ENCODE measurements at regions not wholly inside any gene's neighbourhood (a gene's known extent, or its start where the extent isn't known, plus 50 kb on each side); places are given as distances from the start of the nearest gene placed in this dataset.
"Not testable (repeated sequence)": the region's sequence is repeated elsewhere in the genome, so short reads cannot be mapped to it uniquely, and the experiment has no call there.

DNA sequence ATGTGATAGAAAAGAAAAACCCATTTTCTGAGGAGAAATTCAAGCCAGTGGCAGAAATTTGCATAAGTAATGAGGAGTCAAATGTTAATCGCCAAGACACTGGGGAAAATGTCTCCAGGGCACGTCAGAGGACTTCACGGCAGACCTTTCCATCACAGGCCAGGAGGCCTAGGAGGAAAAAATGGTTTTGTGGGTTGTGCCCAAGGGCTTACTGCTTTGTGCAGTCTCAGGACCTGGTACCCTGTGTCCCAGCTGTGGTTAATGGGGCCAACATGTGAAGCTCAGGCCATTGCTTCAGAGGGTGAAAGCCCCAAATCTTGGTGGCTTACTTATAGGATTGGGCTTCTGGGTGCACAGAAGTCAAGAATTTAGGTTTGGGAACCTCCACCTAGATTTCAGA, 54.8 kb upstream of the ADAMTS2 start:
- no peak for DNase-seq (ENCODE audit: unreplicated experiment)
- Mint-ChIP-seq H3K27me3 (ENCODE audit: insufficient read depth, unreplicated experiment) (no peaks in the 10 kb centered on the region), H3K27ac (ENCODE audit: low read depth, unreplicated experiment) (no peak overlapping the region), H3K9me3 (ENCODE audit: unreplicated experiment) (peaks cover 26% of the 10 kb centered on the region), H3K4me3 (ENCODE audit: unreplicated experiment) (no peak overlapping the region), H3K36me3 (ENCODE audit: insufficient read depth, unreplicated experiment) (no peaks in the 10 kb centered on the region), H3K4me1 (ENCODE audit: insufficient read depth, unreplicated experiment) (no peaks in the 10 kb centered on the region)
- CTCF ChIA-PET, result interaction anchor here (0.6 kb wide), 1 partner anchor 222 kb away, joined by 3 read pairs; no protein-coding TSS in a partner anchor
- TF ChIP-seq, protein P1, sequence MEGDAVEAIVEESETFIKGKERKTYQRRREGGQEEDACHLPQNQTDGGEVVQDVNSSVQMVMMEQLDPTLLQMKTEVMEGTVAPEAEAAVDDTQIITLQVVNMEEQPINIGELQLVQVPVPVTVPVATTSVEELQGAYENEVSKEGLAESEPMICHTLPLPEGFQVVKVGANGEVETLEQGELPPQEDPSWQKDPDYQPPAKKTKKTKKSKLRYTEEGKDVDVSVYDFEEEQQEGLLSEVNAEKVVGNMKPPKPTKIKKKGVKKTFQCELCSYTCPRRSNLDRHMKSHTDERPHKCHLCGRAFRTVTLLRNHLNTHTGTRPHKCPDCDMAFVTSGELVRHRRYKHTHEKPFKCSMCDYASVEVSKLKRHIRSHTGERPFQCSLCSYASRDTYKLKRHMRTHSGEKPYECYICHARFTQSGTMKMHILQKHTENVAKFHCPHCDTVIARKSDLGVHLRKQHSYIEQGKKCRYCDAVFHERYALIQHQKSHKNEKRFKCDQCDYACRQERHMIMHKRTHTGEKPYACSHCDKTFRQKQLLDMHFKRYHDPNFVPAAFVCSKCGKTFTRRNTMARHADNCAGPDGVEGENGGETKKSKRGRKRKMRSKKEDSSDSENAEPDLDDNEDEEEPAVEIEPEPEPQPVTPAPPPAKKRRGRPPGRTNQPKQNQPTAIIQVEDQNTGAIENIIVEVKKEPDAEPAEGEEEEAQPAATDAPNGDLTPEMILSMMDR (IDR thresholded peaks at IDR 0.05; ENCODE audit: unreplicated experiment), result no peak
- intact Hi-C loops (cut with micrococcal nuclease), result loop anchor here (10.0 kb wide), 2 partner anchors 125 to 315 kb away; no protein-coding TSS in a partner anchor
- POLR2A ChIA-PET, result no interaction called here
- BruUV-seq (replicated peaks), result no TSS peak

DNA sequence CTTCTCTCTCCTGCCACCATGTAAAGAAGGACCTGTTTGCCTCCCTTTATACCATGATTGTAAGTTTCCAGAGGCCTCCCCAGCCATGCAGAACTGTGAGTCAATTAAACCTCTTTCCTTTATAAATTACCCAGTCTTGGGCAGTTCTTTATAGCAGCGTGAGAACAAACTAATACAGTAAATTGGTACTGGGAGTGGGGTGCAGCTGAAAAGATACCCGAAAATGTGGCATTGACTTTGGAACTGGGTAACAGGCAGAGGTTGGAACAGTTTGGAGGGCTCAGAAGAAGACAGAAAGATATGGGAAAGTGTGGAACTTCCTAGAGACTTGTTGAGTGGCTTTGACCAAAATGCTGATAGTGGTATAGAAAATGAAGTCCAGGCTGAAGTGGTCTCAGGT, 54.1 kb upstream of the ADAMTS2 start:
- H3K36me3 Mint-ChIP-seq (ENCODE audit: insufficient read depth, unreplicated experiment); POLR2A ChIA-PET; intact Hi-C loops (cut with micrococcal nuclease); BruUV-seq (replicated peaks); H3K4me1 Mint-ChIP-seq (ENCODE audit: insufficient read depth, unreplicated experiment); H3K4me3 Mint-ChIP-seq (ENCODE audit: unreplicated experiment); CTCF ChIA-PET; H3K27ac Mint-ChIP-seq (ENCODE audit: low read depth, unreplicated experiment); H3K27me3 Mint-ChIP-seq (ENCODE audit: insufficient read depth, unreplicated experiment); DNase-seq (ENCODE audit: unreplicated experiment): not testable (repeated sequence)
- H3K9me3 Mint-ChIP-seq (ENCODE audit: unreplicated experiment), result peaks cover 28% of the 10 kb centered on the region

DNA sequence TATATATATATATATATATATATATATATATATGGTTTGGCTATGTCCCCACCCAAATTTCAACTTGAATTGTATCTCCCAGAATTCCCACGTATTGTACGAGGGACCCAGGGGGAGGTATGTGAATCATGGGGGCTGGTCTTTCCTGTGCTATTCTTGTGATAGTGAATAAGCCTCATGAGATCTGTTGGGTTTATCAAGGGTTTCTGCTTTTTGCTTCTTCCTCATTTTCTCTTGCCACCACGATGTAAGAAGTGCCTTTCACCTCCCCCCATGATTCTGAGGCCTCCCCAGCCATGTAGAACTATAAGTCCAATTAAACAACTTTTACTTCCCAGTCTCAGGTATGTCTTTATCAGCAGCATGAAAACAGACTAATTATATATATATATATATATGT, 52.3 kb upstream of the ADAMTS2 start:
- intact Hi-C loops (cut with micrococcal nuclease), result no loop called here
- ChIA-PET CTCF (no interaction called here), POLR2A (interaction anchor here (0.7 kb wide), 1 partner anchor 24 kb away, joined by 3 read pairs; no protein-coding TSS in a partner anchor)
- Mint-ChIP-seq H3K4me1 (ENCODE audit: insufficient read depth, unreplicated experiment) (peaks cover 14% of the 10 kb centered on the region), H3K27me3 (ENCODE audit: insufficient read depth, unreplicated experiment) (no peaks in the 10 kb centered on the region), H3K27ac (ENCODE audit: low read depth, unreplicated experiment) (no peak overlapping the region), H3K9me3 (ENCODE audit: unreplicated experiment) (peaks cover 34% of the 10 kb centered on the region), H3K4me3 (ENCODE audit: unreplicated experiment) (no peak overlapping the region), H3K36me3 (ENCODE audit: insufficient read depth, unreplicated experiment) (peaks cover 5% of the 10 kb centered on the region)
- no TSS peak for BruUV-seq (replicated peaks)
- TF ChIP-seq, protein P1 (IDR thresholded peaks at IDR 0.05; ENCODE audit: unreplicated experiment), result no peak
- DNase-seq (ENCODE audit: unreplicated experiment), result no peak
